Breast epithelium (tissue), 3 donors: ENCODE measurements at regions not wholly inside any gene's neighbourhood (a gene's known extent, or its start where the extent isn't known, plus 50 kb on each side); places are given as distances from the start of the nearest gene placed in this dataset.

Source experiments
- POLR2A ChIP-seq: fragments of 450-650 bp; IDR thresholded peaks from one replicate; pipeline ENCODE4 v1.6.1; 2016; ENCODE audit warnings: antibody characterized with exemption, mild to moderate bottlenecking, moderate library complexity
- POLR2AphosphoS5 ChIP-seq, 3 donors: sonication (generic); formaldehyde crosslinking; IDR thresholded peaks; one replicate each; pipeline ENCODE4 v1.6.1; 2017; ENCODE audit warnings: antibody characterized with exemption in 3 of 3
- TF ChIP-seq, protein P1 (sequence below), 3 donors: fragments of 450-650 bp; IDR thresholded peaks; one replicate each; pipeline ENCODE4 v1.5.1; 2016 to 2017; ENCODE audit warnings: antibody characterized with exemption in 3 of 3, mild to moderate bottlenecking in 3 of 3, moderate library complexity in 3 of 3

DNA sequence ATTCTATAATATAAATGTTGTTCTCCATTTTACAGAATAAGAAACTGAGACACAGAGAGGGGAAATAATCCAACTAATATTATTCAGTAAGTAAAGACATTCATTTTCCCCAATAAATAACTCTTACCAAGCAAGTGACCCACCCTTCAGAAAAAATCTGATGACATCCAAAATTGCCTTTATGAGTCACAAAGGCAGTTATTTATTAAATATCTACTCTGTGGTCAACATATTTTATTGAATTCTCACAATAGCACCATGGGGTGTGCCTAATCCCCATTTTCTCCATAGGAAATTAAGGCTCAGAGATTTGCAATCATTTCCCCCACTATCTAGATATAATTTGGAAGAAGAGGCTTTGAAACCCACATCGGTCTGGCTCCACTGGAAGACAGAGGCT is 161.5 kb upstream of the ISX start:
- TF ChIP-seq, protein P1, sequence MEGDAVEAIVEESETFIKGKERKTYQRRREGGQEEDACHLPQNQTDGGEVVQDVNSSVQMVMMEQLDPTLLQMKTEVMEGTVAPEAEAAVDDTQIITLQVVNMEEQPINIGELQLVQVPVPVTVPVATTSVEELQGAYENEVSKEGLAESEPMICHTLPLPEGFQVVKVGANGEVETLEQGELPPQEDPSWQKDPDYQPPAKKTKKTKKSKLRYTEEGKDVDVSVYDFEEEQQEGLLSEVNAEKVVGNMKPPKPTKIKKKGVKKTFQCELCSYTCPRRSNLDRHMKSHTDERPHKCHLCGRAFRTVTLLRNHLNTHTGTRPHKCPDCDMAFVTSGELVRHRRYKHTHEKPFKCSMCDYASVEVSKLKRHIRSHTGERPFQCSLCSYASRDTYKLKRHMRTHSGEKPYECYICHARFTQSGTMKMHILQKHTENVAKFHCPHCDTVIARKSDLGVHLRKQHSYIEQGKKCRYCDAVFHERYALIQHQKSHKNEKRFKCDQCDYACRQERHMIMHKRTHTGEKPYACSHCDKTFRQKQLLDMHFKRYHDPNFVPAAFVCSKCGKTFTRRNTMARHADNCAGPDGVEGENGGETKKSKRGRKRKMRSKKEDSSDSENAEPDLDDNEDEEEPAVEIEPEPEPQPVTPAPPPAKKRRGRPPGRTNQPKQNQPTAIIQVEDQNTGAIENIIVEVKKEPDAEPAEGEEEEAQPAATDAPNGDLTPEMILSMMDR (IDR thresholded peaks at IDR 0.05), result no peak
- TF ChIP-seq POLR2AphosphoS5 (IDR thresholded peaks at IDR 0.05) (no peak), POLR2A (no peak)
